HepG2 (cell line): ENCODE measurements at regions not wholly inside any gene's neighbourhood (a gene's known extent, or its start where the extent isn't known, plus 50 kb on each side); places are given as distances from the start of the nearest gene placed in this dataset.

Experiments used
- ATAC-seq: fragments of 200-7000 bp; cut with Tn5 transposase; 3 replicates; pipeline ENCODE4 v1.9.1; 2020; ENCODE audit warnings: mild to moderate bottlenecking, moderate library complexity
- BruUV-seq: library from RNA; stranded (reverse); fragments of 400-500 nt; replicated peaks from 2 replicates; lab custom pipeline; 2021; lab: Mats Ljungman, UMichigan
- CTCF ChIA-PET: fragments of 300-600 bp; formaldehyde crosslinking; extraction: SDS; loops from one replicate; lab custom pipeline; 2021; ENCODE audit warnings: low total read pairs, inconsistent platforms, low intra/inter-chr PET ratio; lab: Yijun Ruan, JAX
- POLR2A ChIA-PET: fragments of 350-600 bp; sonication (Branson Sonifier 250); formaldehyde crosslinking; loops from one replicate; lab custom pipeline; 2020; ENCODE audit warnings: antibody characterized with exemption, inconsistent platforms; lab: Yijun Ruan, JAX
- DNase-seq: peaks from one replicate; pipeline ENCODE4 v3.0.0-alpha.2; 2015; ENCODE audit warnings: low spot score
- FAIRE-seq: peaks from 3 replicates; lab custom pipeline; 2011; peaks lifted over from hg19 to GRCh38; lab: Jason Lieb, UNC
- H2AFZ ChIP-seq: one replicate; pipeline ENCODE4 v1.6.1; 2011; ENCODE audit warnings: low read length, inconsistent platforms
- H3K27ac ChIP-seq: fragments of 300-600 bp; 3 replicates; pipeline ENCODE4 v1.8.0; 2011; ENCODE audit warnings: mixed run types, mild to moderate bottlenecking, mixed read lengths, low read length, inconsistent platforms; ENCODE audit not compliant: insufficient read depth; ENCODE audit errors: extremely low read length
- H3K27me3 ChIP-seq, 2 experiments: fragments of 200-600 bp in 1 of 2; 2 replicates in 1 of 2; 3 replicates in 1 of 2; pipeline versions ENCODE4 v1.6.0 to v1.8.0; 2011; ENCODE audit warnings: low read length in 2 of 2, mild to moderate bottlenecking in 2 of 2, moderate library complexity in 2 of 2, inconsistent platforms in 1 of 2; ENCODE audit not compliant: insufficient read depth in 2 of 2, control insufficient read depth in 1 of 2
- H3K36me3 ChIP-seq, 2 experiments: fragments of 200-600 bp in 1 of 2; replicated peaks in 1 of 2; 2 replicates in 1 of 2; 3 replicates in 1 of 2; pipeline versions ENCODE4 v1.5.1 to v1.8.0; 2011; ENCODE audit warnings: low read length in 2 of 2, inconsistent platforms in 1 of 2; ENCODE audit not compliant: insufficient read depth in 2 of 2, control insufficient read depth in 1 of 2
- H3K4me1 ChIP-seq: 2 replicates; pipeline ENCODE4 v1.5.1; 2012; ENCODE audit warnings: low read length, inconsistent platforms; ENCODE audit not compliant: insufficient read depth
- H3K4me2 ChIP-seq: 2 replicates; pipeline ENCODE4 v1.6.0; 2011; ENCODE audit warnings: low read depth, low read length, inconsistent platforms
- H3K4me3 ChIP-seq, 3 experiments: fragments of 200-600 bp in 1 of 3; sonication (generic), shearing (Covaris generic) in 1 of 3; replicated peaks in 1 of 3; 2 replicates each; pipeline ENCODE4 v1.5.1; 2011 to 2016; ENCODE audit warnings: low read length in 3 of 3, inconsistent platforms in 2 of 3, low read depth in 2 of 3, mild to moderate bottlenecking in 2 of 3, control low read depth in 1 of 3, mixed read lengths in 1 of 3; ENCODE audit not compliant: insufficient read depth in 1 of 3
- H3K79me2 ChIP-seq: one replicate; pipeline ENCODE4 v1.6.1; 2011; ENCODE audit warnings: low read length, inconsistent platforms; ENCODE audit not compliant: insufficient read depth
- H3K9ac ChIP-seq: 2 replicates; pipeline ENCODE4 v1.6.0; 2011; ENCODE audit warnings: mild to moderate bottlenecking, low read depth, low read length, inconsistent platforms; ENCODE audit not compliant: insufficient read depth
- H3K9me3 ChIP-seq: 2 replicates; pipeline ENCODE4 v1.5.1; 2012; ENCODE audit warnings: mild to moderate bottlenecking, low read length
- H4K20me1 ChIP-seq: 2 replicates; pipeline ENCODE4 v1.6.0; 2011; ENCODE audit warnings: inconsistent platforms, mild to moderate bottlenecking, low read length, moderate library complexity; ENCODE audit not compliant: insufficient read depth
- GATAD2A ChIP-seq: IDR thresholded peaks from 2 replicates; pipeline ENCODE4 v1.6.1; 2016
- HOXA5 ChIP-seq: sonication (generic); formaldehyde crosslinking; IDR thresholded peaks from 2 replicates; pipeline ENCODE4 v1.4.0; 2020; ENCODE audit warnings: missing genetic modification reagents
- JUNB ChIP-seq: sonication (generic); formaldehyde crosslinking; IDR thresholded peaks from 2 replicates; pipeline ENCODE4 v1.8.0; 2022; ENCODE audit warnings: missing genetic modification reagents, mild to moderate bottlenecking, borderline replicate concordance
- KDM6A ChIP-seq: IDR thresholded peaks from 2 replicates; pipeline ENCODE4 v1.6.1; 2016; ENCODE audit warnings: low read depth
- MBD4 ChIP-seq: IDR thresholded peaks from 2 replicates; pipeline ENCODE4 v1.6.1; 2012; ENCODE audit warnings: low read length, inconsistent platforms, borderline replicate concordance
- MZF1 ChIP-seq: sonication (generic); formaldehyde crosslinking; IDR thresholded peaks from 2 replicates; pipeline ENCODE4 v1.8.1; 2023; ENCODE audit warnings: mild to moderate bottlenecking, missing genetic modification reagents, borderline replicate concordance
- RCOR2 ChIP-seq: IDR thresholded peaks from 2 replicates; pipeline ENCODE4 v1.6.1; 2016; ENCODE audit warnings: missing biosample characterization, missing genetic modification reagents
- SP5 ChIP-seq: IDR thresholded peaks from 2 replicates; pipeline ENCODE4 v1.6.1; 2016; ENCODE audit warnings: low read depth, borderline replicate concordance
- TARDBP ChIP-seq: sonication (generic); formaldehyde crosslinking; IDR thresholded peaks from 2 replicates; pipeline ENCODE4 v1.8.0; 2022; ENCODE audit warnings: mild to moderate bottlenecking, missing genetic modification reagents
- THAP9 ChIP-seq: sonication (generic); formaldehyde crosslinking; IDR thresholded peaks from 2 replicates; pipeline ENCODE4; 2020; ENCODE audit warnings: missing genetic modification reagents, mild to moderate bottlenecking, borderline replicate concordance
- ZBTB14 ChIP-seq: sonication (generic); formaldehyde crosslinking; IDR thresholded peaks from 2 replicates; pipeline ENCODE4 v1.4.0; 2020; ENCODE audit warnings: missing genetic modification reagents
- ZBTB49 ChIP-seq: sonication (generic); formaldehyde crosslinking; IDR thresholded peaks from 2 replicates; pipeline ENCODE4 v1.4.0; 2020; ENCODE audit warnings: missing genetic modification reagents, borderline replicate concordance
- ZBTB7B ChIP-seq: sonication (generic); formaldehyde crosslinking; IDR thresholded peaks from 2 replicates; pipeline ENCODE4 v1.4.0; 2020; ENCODE audit warnings: missing genetic modification reagents
- ZMYM4 ChIP-seq: sonication (generic); formaldehyde crosslinking; IDR thresholded peaks from 2 replicates; pipeline ENCODE4 v1.8.1; 2023; ENCODE audit warnings: mild to moderate bottlenecking, missing genetic modification reagents
- ZNF335 ChIP-seq: sonication (generic); formaldehyde crosslinking; IDR thresholded peaks from 2 replicates; pipeline ENCODE4 v1.4.0; 2020; ENCODE audit warnings: missing genetic modification reagents
- ZNF644 ChIP-seq: IDR thresholded peaks from 2 replicates; pipeline ENCODE4 v1.6.1; 2016; ENCODE audit warnings: low read depth
- ZNF674 ChIP-seq: sonication (generic); formaldehyde crosslinking; IDR thresholded peaks from 2 replicates; pipeline ENCODE4 v1.5.0; 2020; ENCODE audit warnings: low read depth, mild to moderate bottlenecking, missing genetic modification reagents
- ZNF775 ChIP-seq: sonication (generic); formaldehyde crosslinking; IDR thresholded peaks from 2 replicates; pipeline ENCODE4 v1.4.0; 2020; ENCODE audit warnings: missing genetic modification reagents, mild to moderate bottlenecking, moderate library complexity, borderline replicate concordance
- WGBS: methylation state at CpG from one replicate; pipeline ENCODE4 v1.1.6; 2017; ENCODE audit warnings: low lambda C conversion rate; 5-methylcytosine and 5-hydroxymethylcytosine counted together
- in situ Hi-C: cut with HindIII; loops from 2 replicates; pipeline ENCODE4 v1.10.0; 2017; ENCODE audit warnings: low pct_unique_long_range_greater_than_20kb; ENCODE audit not compliant: extremely low pct_ligation_motif_present
- intact Hi-C: fragments of 100-400 bp; cut with micrococcal nuclease; formaldehyde crosslinking; loops from one replicate; pipeline ENCODE4 v1.10.0; 2022; ENCODE audit not compliant: unreplicated experiment

GRCh38 chr4:4694827-4695226 lies 153.0 kb upstream of the STX18 start (continued):
- TF ChIP-seq ZBTB14 (no peak), MBD4 (no peak), JUNB (CRISPR knock-in tag) (no peak)

- H3K4me2 ChIP-seq: peak overlapping the region; percentile 59
- no peaks in the 10 kb centered on the region for H3K27me3 ChIP-seq
- DNase-seq (peak; percentile 92), FAIRE-seq (peak; percentile 97), ATAC-seq (peak; percentile 89)
- peak overlapping the region; percentile 13; the same call in 1 of the 2 replicates for H3K9ac ChIP-seq
- H3K79me2 ChIP-seq: no peaks in the 10 kb centered on the region
- no peaks in the 10 kb centered on the region; a peak in 1 of 5 replicates for H3K36me3 ChIP-seq
- peak overlapping the region in 1 of 3 experiments; percentile 31; a peak in 2 of 6 replicates for H3K4me3 ChIP-seq
- H4K20me1 ChIP-seq: no peaks in the 10 kb centered on the region
- no peaks in the 10 kb centered on the region for H3K9me3 ChIP-seq
- in situ Hi-C loops (loop anchor here (5.0 kb wide), 1 partner anchor 163 kb away; the partner anchor contains the start of gene MSX1), intact Hi-C loops (loop anchor here (5.0 kb wide), 3 partner anchors 52 to 207 kb away; no protein-coding TSS in a partner anchor)
- H2AFZ ChIP-seq: no peak overlapping the region
- POLR2A ChIA-PET: interaction anchor here (1.0 to 2.3 kb wide), 7 partner anchors 14 to 166 kb away, joined by 3 to 10 read pairs (median 5); partner anchors contain the start of gene MSX1
- no TSS peak for BruUV-seq
- H3K27ac ChIP-seq: peak overlapping the region; percentile 76
- 0% methylated on average over 2 of the region's 5 CpGs for whole genome bisulfite sequencing
- H3K4me1 ChIP-seq: peaks cover 64% of the 10 kb centered on the region
- CTCF ChIA-PET: no interaction called here
- TF ChIP-seq ZMYM4 (peak; percentile 80), ZBTB49 (CRISPR knock-in tag) (no peak), MZF1 (CRISPR knock-in tag) (no peak), RCOR2 (CRISPR knock-in tag) (peak; percentile 57; the same call in 1 of the 2 replicates), THAP9 (peak; percentile 66; the same call in 1 of the 2 replicates), ZBTB7B (CRISPR knock-in tag) (peak; percentile 54; the same call in 1 of the 2 replicates), KDM6A (CRISPR knock-in tag) (peak; percentile 69), ZNF335 (0 out of 2 replicates have a peak, but pooled peaks have one; percentile 41), ZNF674 (CRISPR knock-in tag) (no peak), SP5 (CRISPR knock-in tag) (0 out of 2 replicates have a peak, but pooled peaks have one; percentile 30), TARDBP (CRISPR knock-in tag) (peak; percentile 56; the same call in 1 of the 2 replicates), HOXA5 (CRISPR knock-in tag) (peak; percentile 83; the same call in 1 of the 2 replicates), ZNF644 (CRISPR knock-in tag) (peak; percentile 84), GATAD2A (CRISPR knock-in tag) (peak; percentile 82), ZNF775 (CRISPR knock-in tag) (no peak)
These were observed 152.5 kb upstream of the STX18 start for GRCh38 chr4:4694296-4694772.
